ENCODE measurements at regions not wholly inside any gene's neighbourhood (a gene's known extent, or its start where the extent isn't known, plus 50 kb on each side); places are given as distances from the start of the nearest gene placed in this dataset.

- 88 to 89% methylated on average over 13 of the region's 13 CpGs for WGBS, 2 experiments
These were observed 278.8 kb downstream of the ENC1 start for GRCh38 chr5:74361406-74362358.

GRCh38 chr5:74360535-74361210, 279.9 kb downstream of the ENC1 start:
- 81 to 83% methylated on average over 7 of the region's 7 CpGs for WGBS, 2 experiments
- H3K27me3 ChIP-seq (ENCODE audit: control insufficient read depth, insufficient read depth, low read length, poor library complexity, severe bottlenecking) = no peaks in the 10 kb centered on the region
- peaks cover 6% of the 10 kb centered on the region for H3K4me1 ChIP-seq (ENCODE audit: control insufficient read depth, insufficient read depth, low read length)
- H3K9me3 ChIP-seq (ENCODE audit: control insufficient read depth, low read length) = no peaks in the 10 kb centered on the region
- H3K4me3 ChIP-seq (ENCODE audit: insufficient read depth, low read depth, low read length) = no peak overlapping the region
- H3K36me3 ChIP-seq (ENCODE audit: control insufficient read depth, insufficient read depth, low read length) = no peaks in the 10 kb centered on the region
- H3K27ac ChIP-seq (ENCODE audit: insufficient read depth, low read depth, low read length, poor library complexity, severe bottlenecking) = no peak overlapping the region

More at GRCh38 chr5:74361406-74362358, 278.8 kb downstream of the ENC1 start:
- Histone ChIP-seq H3K27me3 (ENCODE audit: control insufficient read depth, insufficient read depth, low read length, poor library complexity, severe bottlenecking) (no peaks in the 10 kb centered on the region), H3K36me3 (ENCODE audit: control insufficient read depth, insufficient read depth, low read length) (no peaks in the 10 kb centered on the region), H3K9me3 (ENCODE audit: control insufficient read depth, low read length) (no peaks in the 10 kb centered on the region), H3K4me1 (ENCODE audit: control insufficient read depth, insufficient read depth, low read length) (no peaks in the 10 kb centered on the region), H3K27ac (ENCODE audit: insufficient read depth, low read depth, low read length, poor library complexity, severe bottlenecking) (no peak overlapping the region), H3K4me3 (ENCODE audit: insufficient read depth, low read depth, low read length) (no peak overlapping the region)

GRCh38 chr5:74357827-74358226, 282.7 kb downstream of the ENC1 start:
- H3K9me3 ChIP-seq (ENCODE audit: control insufficient read depth, low read length) = no peaks in the 10 kb centered on the region
- WGBS, 2 experiments = 56 to 57% methylated on average over 5 of the region's 5 CpGs
- H3K27me3 ChIP-seq (ENCODE audit: control insufficient read depth, insufficient read depth, low read length, poor library complexity, severe bottlenecking) = no peaks in the 10 kb centered on the region
- H3K27ac ChIP-seq (ENCODE audit: insufficient read depth, low read depth, low read length, poor library complexity, severe bottlenecking) = no peak overlapping the region
- no peaks in the 10 kb centered on the region for H3K36me3 ChIP-seq (ENCODE audit: control insufficient read depth, insufficient read depth, low read length)
- H3K4me1 ChIP-seq (ENCODE audit: control insufficient read depth, insufficient read depth, low read length) = peaks cover 6% of the 10 kb centered on the region
- no peak overlapping the region for H3K4me3 ChIP-seq (ENCODE audit: insufficient read depth, low read depth, low read length)

- WGBS, 2 experiments = 91 to 94% methylated on average over 5 to 7 of the region's 7 CpGs
- Histone ChIP-seq H3K4me1 (ENCODE audit: control insufficient read depth, insufficient read depth, low read length) (peaks cover 6% of the 10 kb centered on the region), H3K9me3 (ENCODE audit: control insufficient read depth, low read length) (no peaks in the 10 kb centered on the region), H3K36me3 (ENCODE audit: control insufficient read depth, insufficient read depth, low read length) (no peaks in the 10 kb centered on the region), H3K27ac (ENCODE audit: insufficient read depth, low read depth, low read length, poor library complexity, severe bottlenecking) (no peak overlapping the region), H3K27me3 (ENCODE audit: control insufficient read depth, insufficient read depth, low read length, poor library complexity, severe bottlenecking) (no peaks in the 10 kb centered on the region), H3K4me3 (ENCODE audit: insufficient read depth, low read depth, low read length) (no peak overlapping the region)
These were observed 284.4 kb downstream of the ENC1 start for GRCh38 chr5:74356009-74356695.

- H3K27ac ChIP-seq (ENCODE audit: insufficient read depth, low read depth, low read length, poor library complexity, severe bottlenecking) = no peak overlapping the region
- no peaks in the 10 kb centered on the region for H3K9me3 ChIP-seq (ENCODE audit: control insufficient read depth, low read length)
- no peaks in the 10 kb centered on the region for H3K36me3 ChIP-seq (ENCODE audit: control insufficient read depth, insufficient read depth, low read length)
- H3K27me3 ChIP-seq (ENCODE audit: control insufficient read depth, insufficient read depth, low read length, poor library complexity, severe bottlenecking) = no peaks in the 10 kb centered on the region
- 90 to 94% methylated on average over 6 of the region's 6 CpGs for WGBS, 2 experiments
- H3K4me1 ChIP-seq (ENCODE audit: control insufficient read depth, insufficient read depth, low read length) = peaks cover 6% of the 10 kb centered on the region
- H3K4me3 ChIP-seq (ENCODE audit: insufficient read depth, low read depth, low read length) = no peak overlapping the region
These were observed 285.3 kb downstream of the ENC1 start for GRCh38 chr5:74355041-74355824.

- Histone ChIP-seq H3K4me1 (ENCODE audit: control insufficient read depth, insufficient read depth, low read length) (peaks cover 6% of the 10 kb centered on the region), H3K4me3 (ENCODE audit: insufficient read depth, low read depth, low read length) (no peak overlapping the region), H3K27me3 (ENCODE audit: control insufficient read depth, insufficient read depth, low read length, poor library complexity, severe bottlenecking) (no peaks in the 10 kb centered on the region), H3K9me3 (ENCODE audit: control insufficient read depth, low read length) (no peaks in the 10 kb centered on the region), H3K27ac (ENCODE audit: insufficient read depth, low read depth, low read length, poor library complexity, severe bottlenecking) (no peak overlapping the region), H3K36me3 (ENCODE audit: control insufficient read depth, insufficient read depth, low read length) (no peaks in the 10 kb centered on the region)
- 96% methylated on average over 3 to 4 of the region's 4 CpGs for WGBS, 2 experiments
These were observed 288.3 kb downstream of the ENC1 start for GRCh38 chr5:74352256-74352655.

- no peaks in the 10 kb centered on the region for H3K4me1 ChIP-seq (ENCODE audit: control insufficient read depth, insufficient read depth, low read length)
- no peak overlapping the region for H3K27ac ChIP-seq (ENCODE audit: insufficient read depth, low read depth, low read length, poor library complexity, severe bottlenecking)
- no peaks in the 10 kb centered on the region for H3K27me3 ChIP-seq (ENCODE audit: control insufficient read depth, insufficient read depth, low read length, poor library complexity, severe bottlenecking)
- H3K9me3 ChIP-seq (ENCODE audit: control insufficient read depth, low read length) = no peaks in the 10 kb centered on the region
- no peak overlapping the region for H3K4me3 ChIP-seq (ENCODE audit: insufficient read depth, low read depth, low read length)
- 94 to 100% methylated on average over 4 to 5 of the region's 5 CpGs for WGBS, 2 experiments
- H3K36me3 ChIP-seq (ENCODE audit: control insufficient read depth, insufficient read depth, low read length) = no peaks in the 10 kb centered on the region
These were observed 297.4 kb downstream of the ENC1 start for GRCh38 chr5:74342948-74343682.

GRCh38 chr5:74342182-74342581, 298.3 kb downstream of the ENC1 start:
- no peak overlapping the region for H3K27ac ChIP-seq (ENCODE audit: insufficient read depth, low read depth, low read length, poor library complexity, severe bottlenecking)

GRCh38 chr5:74341221-74341620, 299.3 kb downstream of the ENC1 start:
- H3K36me3 ChIP-seq (ENCODE audit: control insufficient read depth, insufficient read depth, low read length) = no peaks in the 10 kb centered on the region
- H3K9me3 ChIP-seq (ENCODE audit: control insufficient read depth, low read length) = no peaks in the 10 kb centered on the region
- no peak overlapping the region for H3K4me3 ChIP-seq (ENCODE audit: insufficient read depth, low read depth, low read length)
- H3K27ac ChIP-seq (ENCODE audit: insufficient read depth, low read depth, low read length, poor library complexity, severe bottlenecking) = no peak overlapping the region
- no peaks in the 10 kb centered on the region for H3K27me3 ChIP-seq (ENCODE audit: control insufficient read depth, insufficient read depth, low read length, poor library complexity, severe bottlenecking)
- no peaks in the 10 kb centered on the region for H3K4me1 ChIP-seq (ENCODE audit: control insufficient read depth, insufficient read depth, low read length)
- WGBS, 2 experiments = 76 to 81% methylated on average over 2 of the region's 2 CpGs

More at GRCh38 chr5:74342182-74342581, 298.3 kb downstream of the ENC1 start:
- Histone ChIP-seq H3K4me1 (ENCODE audit: control insufficient read depth, insufficient read depth, low read length) (no peaks in the 10 kb centered on the region), H3K9me3 (ENCODE audit: control insufficient read depth, low read length) (no peaks in the 10 kb centered on the region), H3K27me3 (ENCODE audit: control insufficient read depth, insufficient read depth, low read length, poor library complexity, severe bottlenecking) (no peaks in the 10 kb centered on the region), H3K36me3 (ENCODE audit: control insufficient read depth, insufficient read depth, low read length) (no peaks in the 10 kb centered on the region), H3K4me3 (ENCODE audit: insufficient read depth, low read depth, low read length) (no peak overlapping the region)
- 82 to 98% methylated on average over 2 of the region's 2 CpGs for WGBS, 2 experiments

Data from ectodermal cell (in vitro differentiated cells).